Adipocyte (in vitro differentiated cells): ENCODE measurements at regions not wholly inside any gene's neighbourhood (a gene's known extent, or its start where the extent isn't known, plus 50 kb on each side); places are given as distances from the start of the nearest gene placed in this dataset.

Source experiments
- DNase-seq: peaks from one replicate; pipeline ENCODE4 v3.0.0-alpha.2; 2015; ENCODE audit warnings: low read depth
- H3K27me3 ChIP-seq: replicated peaks from 2 replicates; pipeline ENCODE4 v1.7.0; 2013; ENCODE audit warnings: mild to moderate bottlenecking, low read length, moderate library complexity; ENCODE audit not compliant: control insufficient read depth, insufficient read depth
- H3K36me3 ChIP-seq: 2 replicates; pipeline ENCODE4 v1.7.0; 2013; ENCODE audit warnings: low read length, mild to moderate bottlenecking, moderate library complexity; ENCODE audit not compliant: control insufficient read depth, insufficient read depth, severe bottlenecking
- H3K4me1 ChIP-seq: 2 replicates; pipeline ENCODE4 v1.7.0; 2013; ENCODE audit warnings: mild to moderate bottlenecking, low read length, moderate library complexity; ENCODE audit not compliant: control insufficient read depth, insufficient read depth
- H3K4me3 ChIP-seq: 2 replicates; pipeline ENCODE4 v1.7.0; 2013; ENCODE audit warnings: mild to moderate bottlenecking, low read length, moderate library complexity
- H3K9ac ChIP-seq: 2 replicates; pipeline ENCODE4 v1.7.0; 2013; ENCODE audit warnings: mild to moderate bottlenecking, low read length, moderate library complexity
- H3K9me3 ChIP-seq: 2 replicates; pipeline ENCODE4 v1.7.0; 2013; ENCODE audit warnings: mild to moderate bottlenecking, low read length, moderate library complexity; ENCODE audit not compliant: control insufficient read depth

DNA sequence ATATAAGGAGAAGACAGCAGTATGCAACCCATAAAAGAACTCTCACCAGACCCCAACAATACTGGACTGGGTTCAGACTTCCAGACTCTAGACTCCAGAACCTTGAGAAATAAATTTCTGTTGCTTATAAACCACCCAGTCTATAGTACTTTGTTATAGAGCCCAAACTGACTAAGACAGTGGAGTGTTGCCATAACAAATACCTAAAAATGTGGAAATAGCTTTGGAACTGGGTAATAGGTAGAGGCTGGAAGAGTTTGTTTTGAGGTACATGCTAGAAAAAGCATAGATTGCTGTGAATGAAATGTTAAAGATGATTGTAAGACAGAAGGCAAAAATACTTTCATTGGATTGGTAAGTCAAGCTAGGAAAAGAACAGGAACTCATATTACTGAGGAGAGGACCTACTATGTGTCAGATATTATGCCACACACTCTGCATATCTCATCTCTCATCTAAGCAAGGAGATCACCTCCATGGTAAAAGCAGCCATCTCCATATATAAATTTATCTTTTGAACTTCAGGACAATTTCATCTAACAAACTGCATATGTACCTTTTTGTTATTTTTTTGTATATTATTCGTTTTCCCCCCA lies 67.4 kb upstream of the FNDC3B start:
- Histone ChIP-seq H3K9ac (peak overlapping the region; percentile 47), H3K4me1 (peaks cover 70% of the 10 kb centered on the region), H3K36me3 (no peaks in the 10 kb centered on the region), H3K27me3 (no peaks in the 10 kb centered on the region), H3K4me3 (no peak overlapping the region), H3K9me3 (no peaks in the 10 kb centered on the region)
- DNase-seq = peak; percentile 35

- DNase-seq = no peak
- H3K27me3 ChIP-seq = no peaks in the 10 kb centered on the region
- H3K4me1 ChIP-seq = peaks cover 61% of the 10 kb centered on the region
- no peaks in the 10 kb centered on the region for H3K36me3 ChIP-seq
- no peak overlapping the region for H3K4me3 ChIP-seq
- no peaks in the 10 kb centered on the region for H3K9me3 ChIP-seq
- H3K9ac ChIP-seq = peak overlapping the region; percentile 47
Observed at GRCh38 chr3:171972871-171973348, 66.5 kb upstream of the FNDC3B start.

DNA sequence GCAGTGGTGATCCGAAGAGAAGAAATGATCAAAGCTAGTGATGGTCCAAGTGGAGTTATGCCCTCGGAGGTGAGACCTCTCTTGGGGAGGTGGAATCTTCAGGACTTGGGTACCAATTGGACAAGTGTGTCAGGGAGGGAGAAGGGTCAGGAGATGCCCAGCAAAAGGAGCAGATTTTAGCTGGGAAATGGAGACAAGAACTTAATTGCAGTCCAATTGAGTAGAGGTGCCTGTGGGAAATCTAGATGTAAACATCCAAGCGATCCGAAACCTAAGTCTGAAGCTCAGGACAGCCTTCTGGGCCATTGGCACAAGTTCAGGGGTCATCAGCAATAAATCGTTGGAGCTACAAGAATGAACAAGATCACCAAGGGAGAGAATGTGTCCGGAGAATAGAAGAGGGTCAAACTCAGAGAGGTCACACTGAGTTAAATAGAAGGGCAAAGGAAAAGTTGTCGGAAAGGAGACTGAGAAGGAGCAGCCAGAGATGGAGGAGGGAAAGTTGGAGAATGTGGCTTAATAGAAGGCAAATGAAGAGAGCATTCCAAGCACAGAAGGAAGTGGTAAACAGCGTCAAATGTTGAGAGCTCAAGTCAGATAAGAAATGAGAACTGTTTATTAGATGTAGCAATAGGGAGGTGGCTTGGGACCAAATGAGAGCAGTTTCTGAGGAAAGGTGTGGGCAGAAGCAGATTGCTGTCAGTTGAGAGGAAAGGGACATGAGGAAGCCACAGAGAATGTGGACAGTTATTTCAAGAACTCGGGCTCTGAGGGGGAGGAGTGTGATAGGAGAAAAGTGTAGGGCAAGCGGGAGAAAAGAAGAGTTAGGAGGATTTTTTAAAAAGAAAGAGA lies 64.2 kb upstream of the FNDC3B start:
- Histone ChIP-seq H3K36me3 (no peaks in the 10 kb centered on the region), H3K27me3 (no peaks in the 10 kb centered on the region), H3K4me3 (peak overlapping the region; percentile 23), H3K9ac (peak overlapping the region; percentile 36), H3K4me1 (peaks cover 53% of the 10 kb centered on the region), H3K9me3 (no peaks in the 10 kb centered on the region)
- no peak for DNase-seq

GRCh38 chr3:171976526-171976925 lies 62.9 kb upstream of the FNDC3B start:
- no peaks in the 10 kb centered on the region for H3K36me3 ChIP-seq
- H3K9me3 ChIP-seq = no peaks in the 10 kb centered on the region
- H3K4me3 ChIP-seq = no peak overlapping the region
- H3K4me1 ChIP-seq = peaks cover 42% of the 10 kb centered on the region
- no peak overlapping the region for H3K9ac ChIP-seq
- no peaks in the 10 kb centered on the region for H3K27me3 ChIP-seq
- DNase-seq = peak; percentile 41

GRCh38 chr3:171977441-171977840 lies 61.9 kb upstream of the FNDC3B start:
- no peak for DNase-seq
- no peaks in the 10 kb centered on the region for H3K9me3 ChIP-seq
- H3K36me3 ChIP-seq = no peaks in the 10 kb centered on the region
- H3K4me1 ChIP-seq = peaks cover 33% of the 10 kb centered on the region
- no peak overlapping the region for H3K9ac ChIP-seq
- H3K4me3 ChIP-seq = no peak overlapping the region
- no peaks in the 10 kb centered on the region for H3K27me3 ChIP-seq

DNA sequence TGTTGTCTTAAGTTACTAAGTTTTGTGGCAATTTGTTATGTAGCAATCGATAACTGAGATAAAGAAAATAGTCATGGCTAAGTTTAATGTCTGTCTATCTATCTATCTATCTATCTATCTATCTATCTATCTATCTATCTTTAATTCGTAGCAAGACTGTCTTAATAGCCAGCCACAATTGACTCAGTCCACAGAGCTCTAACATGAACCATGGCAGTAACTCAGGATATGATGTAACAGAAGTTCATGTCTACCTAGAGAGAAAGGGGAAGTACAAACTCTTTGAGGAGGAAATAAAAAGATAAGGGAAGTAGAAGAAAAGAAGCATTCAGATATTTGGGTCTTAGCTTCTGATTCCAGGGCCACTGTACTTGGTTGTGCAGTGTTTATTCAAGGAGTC lies 61.5 kb upstream of the FNDC3B start:
- Histone ChIP-seq H3K4me3 (no peak overlapping the region), H3K9ac (no peak overlapping the region), H3K9me3 (no peaks in the 10 kb centered on the region), H3K4me1 (peaks cover 32% of the 10 kb centered on the region), H3K27me3 (no peaks in the 10 kb centered on the region), H3K36me3 (no peaks in the 10 kb centered on the region)
- DNase-seq = no peak

DNA sequence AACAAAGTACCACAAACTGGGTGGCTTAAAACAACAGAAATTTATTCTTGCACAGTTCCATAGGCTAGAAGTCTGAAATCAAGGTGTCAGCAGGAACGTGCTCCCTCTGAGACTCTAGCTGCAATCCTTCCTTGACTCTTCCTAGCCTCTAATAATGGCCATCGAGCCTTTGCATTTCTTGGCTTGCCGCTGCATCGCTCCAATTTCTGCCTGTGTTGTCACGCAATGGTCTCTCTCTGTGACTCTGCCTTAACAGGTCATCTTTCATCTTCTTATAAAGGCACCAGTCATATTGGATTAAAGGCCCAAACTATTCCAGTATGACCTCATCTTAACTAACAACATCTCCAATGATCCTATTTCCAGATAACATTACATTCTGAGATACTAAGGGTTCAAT lies 61.0 kb upstream of the FNDC3B start:
- Histone ChIP-seq H3K9ac (no peak overlapping the region), H3K4me1 (peaks cover 31% of the 10 kb centered on the region), H3K27me3 (no peaks in the 10 kb centered on the region), H3K36me3 (no peaks in the 10 kb centered on the region), H3K9me3 (no peaks in the 10 kb centered on the region), H3K4me3 (no peak overlapping the region)
- DNase-seq = no peak

DNA sequence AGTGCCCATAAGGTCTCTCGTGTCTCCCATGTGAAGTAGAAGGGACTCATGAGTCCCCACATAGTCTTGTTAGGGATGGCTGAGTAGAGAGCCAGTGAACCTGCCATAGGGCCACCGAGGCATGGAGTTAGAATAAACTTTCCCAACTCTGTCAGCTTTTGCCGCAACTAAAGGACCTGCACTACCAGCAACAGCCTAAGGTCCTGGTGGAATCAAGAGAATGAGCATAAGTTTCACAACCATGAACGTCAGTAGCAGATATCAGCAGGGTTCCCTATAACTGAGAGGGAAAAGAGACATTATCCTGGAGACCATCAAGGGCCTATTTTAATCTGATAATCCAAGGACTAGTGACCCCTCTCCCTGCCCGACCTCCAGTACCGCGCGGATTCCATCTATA lies 60.3 kb upstream of the FNDC3B start:
- Histone ChIP-seq H3K27me3 (no peaks in the 10 kb centered on the region), H3K9ac (no peak overlapping the region), H3K36me3 (no peaks in the 10 kb centered on the region), H3K4me1 (peaks cover 30% of the 10 kb centered on the region), H3K9me3 (no peaks in the 10 kb centered on the region), H3K4me3 (no peak overlapping the region)
- DNase-seq = no peak

DNA sequence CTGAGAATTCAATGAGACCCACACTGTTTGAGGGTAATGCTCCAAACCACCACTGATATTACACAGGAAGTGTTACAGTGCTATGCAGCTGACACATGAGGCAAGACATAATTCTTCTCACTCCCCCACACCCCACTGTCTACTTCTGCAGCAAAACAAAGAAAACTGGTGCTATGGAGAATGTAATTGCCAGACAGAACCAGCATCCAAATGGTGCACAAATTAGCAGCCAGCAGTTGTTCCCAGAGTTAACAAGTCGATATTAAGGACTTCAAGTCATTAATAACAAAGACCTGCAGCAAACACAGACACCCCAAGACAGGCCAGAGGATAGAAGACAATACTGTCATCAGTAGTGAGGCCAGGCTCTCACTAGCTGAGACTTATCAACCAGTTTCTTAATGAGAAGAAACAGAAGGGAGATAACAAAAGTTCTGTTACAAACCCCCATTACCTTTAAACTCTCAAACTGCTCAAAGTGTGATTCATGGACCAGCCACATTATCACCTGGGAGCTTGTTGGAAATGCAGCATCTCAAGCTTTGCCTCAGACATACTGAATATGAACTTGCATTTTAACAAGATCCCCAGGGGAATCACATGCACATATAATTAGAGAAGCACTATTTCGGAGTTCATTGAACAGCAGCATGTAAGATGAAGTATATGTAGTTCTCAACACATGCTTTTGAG lies 58.7 kb upstream of the FNDC3B start:
- peaks cover 32% of the 10 kb centered on the region for H3K4me1 ChIP-seq
- DNase-seq = no peak
- no peak overlapping the region for H3K4me3 ChIP-seq
- H3K36me3 ChIP-seq = no peaks in the 10 kb centered on the region
- no peak overlapping the region for H3K9ac ChIP-seq
- H3K9me3 ChIP-seq = no peaks in the 10 kb centered on the region
- no peaks in the 10 kb centered on the region for H3K27me3 ChIP-seq

DNA sequence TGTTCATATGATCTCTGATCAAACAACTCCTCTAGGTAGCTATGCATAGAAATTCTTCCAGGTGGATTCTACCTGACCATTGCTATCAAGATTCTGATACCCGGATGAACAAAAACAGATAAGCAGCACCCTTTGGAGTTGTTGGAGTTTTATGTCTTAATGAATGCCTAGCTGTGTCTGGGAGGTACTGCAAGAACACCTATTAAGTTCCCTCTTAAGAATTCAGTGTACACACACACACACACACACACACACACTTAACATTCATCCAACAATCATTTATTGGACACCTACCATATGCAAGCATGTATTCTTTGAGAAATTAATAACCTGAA lies 58.1 kb upstream of the FNDC3B start:
- Histone ChIP-seq H3K9me3 (no peaks in the 10 kb centered on the region), H3K4me3 (no peak overlapping the region), H3K27me3 (no peaks in the 10 kb centered on the region), H3K4me1 (peaks cover 32% of the 10 kb centered on the region), H3K36me3 (no peaks in the 10 kb centered on the region), H3K9ac (no peak overlapping the region)
- DNase-seq = no peak

DNA sequence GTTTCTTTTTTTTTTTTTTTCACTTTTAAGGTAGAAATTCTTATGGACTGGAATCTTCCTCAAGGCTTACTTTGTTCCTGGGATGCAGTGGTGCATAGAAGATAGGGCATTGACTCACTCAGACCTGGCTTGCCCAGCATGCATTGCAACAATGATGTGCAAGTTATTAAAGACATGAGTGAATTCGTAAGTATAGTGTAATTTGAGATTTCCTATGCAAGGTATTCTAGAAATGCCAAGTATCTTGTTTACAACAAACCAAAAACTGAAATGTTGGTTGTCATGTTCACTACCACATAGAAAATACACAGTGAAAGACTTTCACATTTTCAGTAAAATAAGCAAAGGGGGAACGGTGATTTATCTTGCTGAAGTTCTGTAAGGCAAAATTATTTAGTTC lies 56.5 kb upstream of the FNDC3B start:
- Histone ChIP-seq H3K4me1 (peaks cover 36% of the 10 kb centered on the region), H3K9ac (peak overlapping the region; percentile 23), H3K9me3 (no peaks in the 10 kb centered on the region), H3K36me3 (no peaks in the 10 kb centered on the region), H3K4me3 (no peak overlapping the region), H3K27me3 (no peaks in the 10 kb centered on the region)
- peak; percentile 79 for DNase-seq
